ENCODE measurements at regions not wholly inside any gene's neighbourhood (a gene's known extent, or its start where the extent isn't known, plus 50 kb on each side); places are given as distances from the start of the nearest gene placed in this dataset.

GRCh38 chr2:2505604-2506003 is 174.5 kb upstream of the MYT1L start:
- DNase-seq (no peak), ATAC-seq (no peak)
- Histone ChIP-seq H3K9me3 (no peaks in the 10 kb centered on the region), H3K27ac (no peak overlapping the region), H3K4me3 (no peak overlapping the region), H3K36me3 (replicated peaks in 1 of 2; ENCODE audit: insufficient read depth in 1 of 2, low read depth in 2 of 2) (no peaks in the 10 kb centered on the region), H3K27me3 (no peaks in the 10 kb centered on the region), H3K4me1 (no peaks in the 10 kb centered on the region)
- intact Hi-C loops (cut with DNase I): no loop called here
- TF ChIP-seq POLR2A (IDR thresholded peaks at IDR 0.05) (no peak), CTCF (IDR thresholded peaks at IDR 0.05) (no peak)
- WGBS, 2 donors: 75 to 79% methylated on average over 4 of the region's 4 CpGs

GRCh38 chr2:2503864-2504418 is 172.9 kb upstream of the MYT1L start:
- no peak overlapping the region for H3K4me3 ChIP-seq
- DNase-seq (no peak), ATAC-seq (no peak)
- H3K27ac ChIP-seq: no peak overlapping the region
- no peaks in the 10 kb centered on the region for H3K27me3 ChIP-seq
- no peaks in the 10 kb centered on the region for H3K36me3 ChIP-seq (replicated peaks in 1 of 2; ENCODE audit: insufficient read depth in 1 of 2, low read depth in 2 of 2)
- TF ChIP-seq CTCF (IDR thresholded peaks at IDR 0.05) (no peak), POLR2A (IDR thresholded peaks at IDR 0.05) (no peak)
- no peaks in the 10 kb centered on the region for H3K9me3 ChIP-seq
- intact Hi-C loops (cut with DNase I): no loop called here
- no peaks in the 10 kb centered on the region for H3K4me1 ChIP-seq
- WGBS, 2 donors: 61 to 68% methylated on average over 5 to 6 of the region's 6 CpGs

GRCh38 chr2:2502201-2502549 is 171.1 kb upstream of the MYT1L start:
- Histone ChIP-seq H3K4me1 (no peaks in the 10 kb centered on the region), H3K4me3 (no peak overlapping the region), H3K36me3 (replicated peaks in 1 of 2; ENCODE audit: insufficient read depth in 1 of 2, low read depth in 2 of 2) (no peaks in the 10 kb centered on the region), H3K27me3 (no peaks in the 10 kb centered on the region), H3K27ac (no peak overlapping the region), H3K9me3 (no peaks in the 10 kb centered on the region)
- intact Hi-C loops (cut with DNase I): no loop called here
- no peak for ATAC-seq
- no peak for DNase-seq
- TF ChIP-seq POLR2A (IDR thresholded peaks at IDR 0.05) (no peak), CTCF (IDR thresholded peaks at IDR 0.05) (no peak)
- 57 to 65% methylated on average over 4 of the region's 4 CpGs for WGBS, 2 donors

- Histone ChIP-seq H3K27me3 (no peaks in the 10 kb centered on the region), H3K4me1 (no peaks in the 10 kb centered on the region), H3K27ac (no peak overlapping the region), H3K4me3 (no peak overlapping the region), H3K9me3 (no peaks in the 10 kb centered on the region), H3K36me3 (replicated peaks in 1 of 2; ENCODE audit: insufficient read depth in 1 of 2, low read depth in 2 of 2) (no peaks in the 10 kb centered on the region)
- no peak for DNase-seq
- ATAC-seq: no peak
- no peak for TF ChIP-seq CTCF (IDR thresholded peaks at IDR 0.05)
- no peak for TF ChIP-seq POLR2A (IDR thresholded peaks at IDR 0.05)
- 60 to 77% methylated on average over 9 of the region's 9 CpGs for WGBS, 2 donors
- intact Hi-C loops (cut with DNase I): no loop called here
Observed at GRCh38 chr2:2501454-2502200, 170.6 kb upstream of the MYT1L start.

GRCh38 chr2:2495606-2496005 is 164.5 kb upstream of the MYT1L start:
- no peak for TF ChIP-seq POLR2A (IDR thresholded peaks at IDR 0.05)
- TF ChIP-seq CTCF (IDR thresholded peaks at IDR 0.05): no peak
- H3K4me3 ChIP-seq: no peak overlapping the region
- no peaks in the 10 kb centered on the region for H3K9me3 ChIP-seq
- no peaks in the 10 kb centered on the region for H3K36me3 ChIP-seq (replicated peaks in 1 of 2; ENCODE audit: insufficient read depth in 1 of 2, low read depth in 2 of 2)
- DNase-seq: no peak
- ATAC-seq: no peak
- intact Hi-C loops (cut with DNase I): no loop called here
- no peaks in the 10 kb centered on the region for H3K27me3 ChIP-seq
- no peak overlapping the region for H3K27ac ChIP-seq
- WGBS, 2 donors: 62 to 83% methylated on average over 1 of the region's 1 CpG
- no peaks in the 10 kb centered on the region for H3K4me1 ChIP-seq

Measured in body of pancreas (tissue), 4 donors.